ENCODE measurements at regions not wholly inside any gene's neighbourhood (a gene's known extent, or its start where the extent isn't known, plus 50 kb on each side); places are given as distances from the start of the nearest gene placed in this dataset.

GRCh38 chr4:149983401-149983800, 94.8 kb upstream of the DCLK2 start:
- no peak for TF ChIP-seq NCOA6 (IDR thresholded peaks at IDR 0.05)
- no peak for TF ChIP-seq MYC (IDR thresholded peaks at IDR 0.05; ENCODE audit: low read depth, low read length)
- TF ChIP-seq MYC (CRISPR knock-in tag; IDR thresholded peaks at IDR 0.05; ENCODE audit: borderline replicate concordance, low read depth), result no peak
- TF ChIP-seq NUFIP1 (IDR thresholded peaks at IDR 0.05; ENCODE audit: partially characterized antibody), result no peak
- no peak for TF ChIP-seq MTA1 (IDR thresholded peaks at IDR 0.05; ENCODE audit: borderline replicate concordance)
- TF ChIP-seq OTX1 (CRISPR knock-in tag; IDR thresholded peaks at IDR 0.05), result no peak
- no peak for TF ChIP-seq TRIM28 (IDR thresholded peaks at IDR 0.05)
- no peak for TF ChIP-seq ZNF398 (CRISPR knock-in tag; IDR thresholded peaks at IDR 0.05)
- no peak for TF ChIP-seq POLR2H (tag; IDR thresholded peaks at IDR 0.05; ENCODE audit: low read depth)
- no peak for TF ChIP-seq ATF3 (IDR thresholded peaks at IDR 0.05)
- TF ChIP-seq ATF3 (CRISPR knock-in tag; conservative IDR thresholded peaks at IDR 0.05), result no peak
- TF ChIP-seq FOXK2 (conservative IDR thresholded peaks at IDR 0.05 in 1 of 2, IDR thresholded peaks at IDR 0.05 in 1 of 2; ENCODE audit: low read depth in 2 of 2), result no peak
- no peak for TF ChIP-seq TEAD4 (IDR thresholded peaks at IDR 0.05; ENCODE audit: low read length)
- TF ChIP-seq TEAD4 (CRISPR knock-in tag; IDR thresholded peaks at IDR 0.05; ENCODE audit: borderline replicate concordance), result no peak

Measured in K562 (cell line).